WERI-Rb-1 (cell line): ENCODE measurements at regions not wholly inside any gene's neighbourhood (a gene's known extent, or its start where the extent isn't known, plus 50 kb on each side); places are given as distances from the start of the nearest gene placed in this dataset.

Experiments used
- DNase-seq: peaks from one replicate; pipeline ENCODE4 v3.0.0-alpha.2; 2020
- H3K27ac ChIP-seq: fragments of 250-450 bp; sonication (Bioruptor Pico); 2 replicates; pipeline ENCODE4 v1.5.1; 2020; ENCODE audit warnings: mild to moderate bottlenecking, moderate library complexity
- H3K27me3 ChIP-seq: fragments of 250-450 bp; sonication (Bioruptor Pico); 2 replicates; pipeline ENCODE4 v1.5.1; 2021; ENCODE audit warnings: mild to moderate bottlenecking, low read depth, moderate library complexity; ENCODE audit not compliant: insufficient read depth, severe bottlenecking
- H3K36me3 ChIP-seq: fragments of 250-450 bp; sonication (Bioruptor Pico); 2 replicates; pipeline ENCODE4 v1.5.1; 2020; ENCODE audit warnings: mild to moderate bottlenecking, moderate library complexity
- H3K4me3 ChIP-seq: 2 replicates; pipeline ENCODE4 v1.5.1; 2011; ENCODE audit warnings: low read depth, mild to moderate bottlenecking, control low read depth, low read length
- H3K9me3 ChIP-seq: fragments of 250-450 bp; sonication (Bioruptor Pico); 2 replicates; pipeline ENCODE4 v1.5.1; 2021; ENCODE audit warnings: mild to moderate bottlenecking, moderate library complexity; ENCODE audit not compliant: severe bottlenecking
- CTCF ChIP-seq: IDR thresholded peaks from 2 replicates; pipeline ENCODE4 v1.5.1; 2011; ENCODE audit warnings: low read depth, mild to moderate bottlenecking, control low read depth, inconsistent platforms, low read length

GRCh38 chr14:85190251-85190650, 339.7 kb upstream of the FLRT2 start:
- Histone ChIP-seq H3K27ac (no peak overlapping the region), H3K27me3 (no peaks in the 10 kb centered on the region), H3K9me3 (no peaks in the 10 kb centered on the region), H3K4me3 (no peak overlapping the region), H3K36me3 (no peaks in the 10 kb centered on the region)
- no peak for DNase-seq
- TF ChIP-seq CTCF: no peak

GRCh38 chr14:85191986-85192385, 338.0 kb upstream of the FLRT2 start:
- no peak overlapping the region for H3K27ac ChIP-seq

GRCh38 chr14:85195872-85196477, 334.0 kb upstream of the FLRT2 start:
- no peak for DNase-seq

More at GRCh38 chr14:85191986-85192385, 338.0 kb upstream of the FLRT2 start:
- no peak for DNase-seq
- no peaks in the 10 kb centered on the region for H3K9me3 ChIP-seq
- H3K27me3 ChIP-seq: no peaks in the 10 kb centered on the region
- TF ChIP-seq CTCF: no peak
- H3K4me3 ChIP-seq: no peak overlapping the region
- no peaks in the 10 kb centered on the region for H3K36me3 ChIP-seq

GRCh38 chr14:85198001-85198400, 331.9 kb upstream of the FLRT2 start:
- no peak for DNase-seq
- H3K9me3 ChIP-seq: no peaks in the 10 kb centered on the region
- no peaks in the 10 kb centered on the region for H3K36me3 ChIP-seq
- TF ChIP-seq CTCF: no peak
- H3K27me3 ChIP-seq: no peaks in the 10 kb centered on the region
- H3K4me3 ChIP-seq: no peak overlapping the region
- H3K27ac ChIP-seq: no peak overlapping the region

More at GRCh38 chr14:85195872-85196477, 334.0 kb upstream of the FLRT2 start:
- H3K4me3 ChIP-seq: no peak overlapping the region
- H3K36me3 ChIP-seq: no peaks in the 10 kb centered on the region
- no peak overlapping the region for H3K27ac ChIP-seq
- no peaks in the 10 kb centered on the region for H3K9me3 ChIP-seq
- H3K27me3 ChIP-seq: no peaks in the 10 kb centered on the region
- TF ChIP-seq CTCF: peak; percentile 50; the same call in 1 of the 2 replicates

- TF ChIP-seq CTCF: no peak
- Histone ChIP-seq H3K36me3 (no peaks in the 10 kb centered on the region), H3K27me3 (no peaks in the 10 kb centered on the region), H3K27ac (no peak overlapping the region), H3K4me3 (no peak overlapping the region), H3K9me3 (no peaks in the 10 kb centered on the region)
- DNase-seq: no peak
Measured at GRCh38 chr14:85205875-85206274, 324.1 kb upstream of the FLRT2 start.

GRCh38 chr14:85214471-85214870, 315.5 kb upstream of the FLRT2 start:
- Histone ChIP-seq H3K36me3 (no peaks in the 10 kb centered on the region), H3K4me3 (no peak overlapping the region), H3K27me3 (no peaks in the 10 kb centered on the region), H3K27ac (no peak overlapping the region), H3K9me3 (no peaks in the 10 kb centered on the region)
- TF ChIP-seq CTCF: no peak
- no peak for DNase-seq
